HG03135 (cell line): ENCODE measurements at regions not wholly inside any gene's neighbourhood (a gene's known extent, or its start where the extent isn't known, plus 50 kb on each side); places are given as distances from the start of the nearest gene placed in this dataset.
"Not testable (repeated sequence)": the region's sequence is repeated elsewhere in the genome, so short reads cannot be mapped to it uniquely, and the experiment has no call there.

Source experiments
- ATAC-seq: cut with Tn5 transposase; IDR thresholded peaks from one replicate; pipeline ENCODE4 v1.9.1; 2021; ENCODE audit warnings: mild to moderate bottlenecking, moderate library complexity; ENCODE audit not compliant: unreplicated experiment

GRCh38 chr21:35511696-35512162, 462.6 kb upstream of the RUNX1 start:
- no peak for ATAC-seq

GRCh38 chr21:35510957-35511695, 462.0 kb upstream of the RUNX1 start:
- no peak for ATAC-seq

GRCh38 chr21:35510294-35510693, 461.2 kb upstream of the RUNX1 start:
- no peak for ATAC-seq

GRCh38 chr21:35509001-35509704, 460.1 kb upstream of the RUNX1 start:
- no peak for ATAC-seq

- ATAC-seq: no peak
These were observed 459.2 kb upstream of the RUNX1 start for GRCh38 chr21:35508139-35508888.

- ATAC-seq: no peak
These were observed 458.2 kb upstream of the RUNX1 start for GRCh38 chr21:35507181-35507759.

GRCh38 chr21:35506771-35507170, 457.7 kb upstream of the RUNX1 start:
- ATAC-seq: no peak

GRCh38 chr21:35506352-35506751, 457.2 kb upstream of the RUNX1 start:
- ATAC-seq: no peak

- no peak for ATAC-seq
These were observed 455.9 kb upstream of the RUNX1 start for GRCh38 chr21:35504951-35505466.

GRCh38 chr21:35504277-35504676, 455.2 kb upstream of the RUNX1 start:
- ATAC-seq: no peak

- no peak for ATAC-seq
These were observed 454.6 kb upstream of the RUNX1 start for GRCh38 chr21:35503671-35504070.

- no peak for ATAC-seq
These were observed 453.7 kb upstream of the RUNX1 start for GRCh38 chr21:35502821-35503220.

- not testable (repeated sequence) for ATAC-seq
These were observed 448.4 kb upstream of the RUNX1 start for GRCh38 chr21:35497522-35497921.

GRCh38 chr21:35491920-35492678, 443.0 kb upstream of the RUNX1 start:
- ATAC-seq: no peak

- ATAC-seq: no peak
These were observed 442.0 kb upstream of the RUNX1 start for GRCh38 chr21:35491114-35491513.

GRCh38 chr21:35489389-35489980, 440.4 kb upstream of the RUNX1 start:
- ATAC-seq: no peak

GRCh38 chr21:35488946-35489345, 439.8 kb upstream of the RUNX1 start:
- ATAC-seq: no peak

- ATAC-seq: no peak
These were observed 436.3 kb upstream of the RUNX1 start for GRCh38 chr21:35485364-35485763.

- ATAC-seq: no peak
These were observed 435.7 kb upstream of the RUNX1 start for GRCh38 chr21:35484851-35485250.

GRCh38 chr21:35484032-35484431, 434.9 kb upstream of the RUNX1 start:
- ATAC-seq: no peak
